D721Med (cell line): ENCODE measurements at regions not wholly inside any gene's neighbourhood (a gene's known extent, or its start where the extent isn't known, plus 50 kb on each side); places are given as distances from the start of the nearest gene placed in this dataset.

Experiments
- DNase-seq: peaks from one replicate; pipeline ENCODE4 v3.0.0; 2011; ENCODE audit warnings: low spot score; ENCODE audit not compliant: insufficient read length
- FAIRE-seq: peaks from 2 replicates; lab custom pipeline; 2011; peaks lifted over from hg19 to GRCh38; lab: Jason Lieb, UNC
- CTCF ChIP-seq: IDR thresholded peaks from 2 replicates; pipeline ENCODE4 v1.5.1; 2012; ENCODE audit warnings: mild to moderate bottlenecking, control low read depth; ENCODE audit not compliant: insufficient read depth; ENCODE audit errors: missing control alignments

GRCh38 chr5:20241351-20241750 is 253.4 kb upstream of the CDH18 start:
- TF ChIP-seq CTCF, result no peak
- FAIRE-seq, result no peak
- DNase-seq, result no peak

- FAIRE-seq (no peak), DNase-seq (no peak)
- no peak for TF ChIP-seq CTCF
Measured at GRCh38 chr5:20231040-20231439, 243.0 kb upstream of the CDH18 start.

GRCh38 chr5:20230010-20230409 is 242.0 kb upstream of the CDH18 start:
- no peak for FAIRE-seq
- TF ChIP-seq CTCF, result no peak
- no peak for DNase-seq

- FAIRE-seq (no peak), DNase-seq (no peak)
- no peak for TF ChIP-seq CTCF
Measured at GRCh38 chr5:20229303-20230005, 241.5 kb upstream of the CDH18 start.

GRCh38 chr5:20224966-20225365 is 237.0 kb upstream of the CDH18 start:
- DNase-seq, result no peak
- no peak for FAIRE-seq
- TF ChIP-seq CTCF, result no peak

- no peak for TF ChIP-seq CTCF
- no peak for FAIRE-seq
Measured at GRCh38 chr5:20224046-20224445, 236.0 kb upstream of the CDH18 start.

GRCh38 chr5:20223451-20223850 is 235.5 kb upstream of the CDH18 start:
- no peak for DNase-seq
- no peak for TF ChIP-seq CTCF
- no peak for FAIRE-seq

More at GRCh38 chr5:20224046-20224445, 236.0 kb upstream of the CDH18 start:
- no peak for DNase-seq
